Gastroesophageal sphincter (tissue), 4 donors: ENCODE measurements at regions not wholly inside any gene's neighbourhood (a gene's known extent, or its start where the extent isn't known, plus 50 kb on each side); places are given as distances from the start of the nearest gene placed in this dataset.

Experiments used
- ATAC-seq: fragments of 150-250 bp; one replicate; pipeline ENCODE4 v1.9.1; 2016; ENCODE audit warnings: mild to moderate bottlenecking, moderate library complexity
- H3K27ac ChIP-seq, 4 donors: fragments of 200-600 bp; sonication (generic) in 3 of 4; 1 replicate in 3 of 4; 2 replicates in 1 of 4; pipeline ENCODE4 v1.5.1; 2016 to 2019
- H3K27me3 ChIP-seq: fragments of 200-600 bp; sonication (generic); one replicate; pipeline ENCODE4 v1.5.1; 2019
- H3K36me3 ChIP-seq, 2 donors: fragments of 200-600 bp; sonication (generic); one replicate each; pipeline ENCODE4 v1.5.1; 2019; ENCODE audit warnings: control low read depth in 1 of 2
- H3K4me1 ChIP-seq, 3 donors: fragments of 200-600 bp; sonication (generic); 1 replicate in 2 of 3; 2 replicates in 1 of 3; pipeline ENCODE4 v1.5.1; 2016 to 2019; ENCODE audit warnings: control low read depth in 2 of 3
- H3K4me3 ChIP-seq, 2 donors: fragments of 200-600 bp; sonication (generic); one replicate each; pipeline ENCODE4 v1.5.1; 2019; ENCODE audit warnings: mild to moderate bottlenecking in 1 of 2, moderate library complexity in 1 of 2
- H3K9me3 ChIP-seq, 3 donors: fragments of 200-600 bp; sonication (generic); one replicate each; pipeline ENCODE4 v1.5.1; 2017 to 2019; ENCODE audit warnings: control low read depth in 2 of 3
- CTCF ChIP-seq, 4 experiments: fragments of 200-600 bp in 2 of 4; fragments of 450-650 bp in 2 of 4; sonication (generic) in 1 of 4; IDR thresholded peaks; one replicate each; pipeline ENCODE4 v1.5.1; 2017 to 2019; ENCODE audit warnings: antibody characterized with exemption in 4 of 4, mild to moderate bottlenecking in 2 of 4, moderate library complexity in 2 of 4
- EP300 ChIP-seq: sonication (generic); formaldehyde crosslinking; IDR thresholded peaks from one replicate; pipeline ENCODE4 v1.6.1; 2017; ENCODE audit warnings: antibody characterized with exemption, mild to moderate bottlenecking
- POLR2A ChIP-seq, 2 donors: fragments of 450-650 bp; IDR thresholded peaks; one replicate each; pipeline ENCODE4 v1.6.1; 2017; ENCODE audit warnings: antibody characterized with exemption in 2 of 2, mild to moderate bottlenecking in 2 of 2, moderate library complexity in 1 of 2
- POLR2AphosphoS5 ChIP-seq: sonication (generic); formaldehyde crosslinking; IDR thresholded peaks from one replicate; pipeline ENCODE4 v1.6.1; 2017; ENCODE audit warnings: antibody characterized with exemption
- WGBS, 2 donors: methylation state at CpG; one replicate each; pipeline ENCODE4 v1.1.5; 2018; ENCODE audit warnings: low coverage in 1 of 2; 5-methylcytosine and 5-hydroxymethylcytosine counted together

- Histone ChIP-seq H3K9me3 (no peaks in the 10 kb centered on the region), H3K36me3 (no peaks in the 10 kb centered on the region), H3K4me3 (no peak overlapping the region), H3K27me3 (no peaks in the 10 kb centered on the region), H3K27ac (peak overlapping the region in 1 of 4 donors; percentile 35), H3K4me1 (peaks cover 0 to 46% (median 25%) of the 10 kb centered on the region in 3 donors)
- TF ChIP-seq CTCF (IDR thresholded peaks at IDR 0.05) (no peak), POLR2A (IDR thresholded peaks at IDR 0.05) (no peak), EP300 (no peak), POLR2AphosphoS5 (no peak)
- 78 to 83% methylated on average over 1 of the region's 1 CpG for WGBS, 2 donors
- ATAC-seq = no peak
These were observed 292.5 kb downstream of the TNS1 start for GRCh38 chr2:217710211-217710765.

GRCh38 chr2:217709478-217710210, 293.2 kb downstream of the TNS1 start:
- TF ChIP-seq POLR2A (IDR thresholded peaks at IDR 0.05) (no peak), CTCF (IDR thresholded peaks at IDR 0.05) (no peak), POLR2AphosphoS5 (no peak), EP300 (no peak)
- ATAC-seq = no peak
- H3K9me3 ChIP-seq = no peaks in the 10 kb centered on the region
- WGBS, 2 donors = 62 to 79% methylated on average over 3 of the region's 3 CpGs
- H3K27ac ChIP-seq = peak overlapping the region in 1 of 4 donors; percentile 35
- no peaks in the 10 kb centered on the region for H3K36me3 ChIP-seq
- H3K27me3 ChIP-seq = no peaks in the 10 kb centered on the region
- peaks cover 0 to 40% (median 23%) of the 10 kb centered on the region in 3 donors for H3K4me1 ChIP-seq
- H3K4me3 ChIP-seq = no peak overlapping the region

GRCh38 chr2:217707131-217707611, 295.6 kb downstream of the TNS1 start:
- H3K36me3 ChIP-seq = no peaks in the 10 kb centered on the region
- ATAC-seq = peak; percentile 64
- TF ChIP-seq CTCF (IDR thresholded peaks at IDR 0.05) = no peak
- peak; percentile 9 for TF ChIP-seq POLR2AphosphoS5
- no peak for TF ChIP-seq POLR2A (IDR thresholded peaks at IDR 0.05)
- 16 to 43% methylated on average over 1 to 3 of the region's 4 CpGs for WGBS, 2 donors
- no peaks in the 10 kb centered on the region for H3K27me3 ChIP-seq
- H3K27ac ChIP-seq = peak overlapping the region in 2 of 4 donors; percentile 55 to 65
- H3K9me3 ChIP-seq = no peaks in the 10 kb centered on the region
- H3K4me1 ChIP-seq = peaks cover 0 to 18% (median 6%) of the 10 kb centered on the region in 3 donors
- no peak overlapping the region for H3K4me3 ChIP-seq

GRCh38 chr2:217706513-217706912, 296.3 kb downstream of the TNS1 start:
- Histone ChIP-seq H3K27me3 (no peaks in the 10 kb centered on the region), H3K4me3 (no peak overlapping the region), H3K9me3 (no peaks in the 10 kb centered on the region), H3K27ac (peak overlapping the region in 2 of 4 donors; percentile 55 to 65), H3K36me3 (no peaks in the 10 kb centered on the region), H3K4me1 (peaks cover 0 to 18% (median 6%) of the 10 kb centered on the region in 3 donors)
- ATAC-seq = no peak
- 82 to 92% methylated on average over 1 of the region's 2 CpGs for WGBS, 2 donors
- TF ChIP-seq EP300 = no peak
- TF ChIP-seq CTCF (IDR thresholded peaks at IDR 0.05) = no peak
- no peak for TF ChIP-seq POLR2AphosphoS5
- no peak for TF ChIP-seq POLR2A (IDR thresholded peaks at IDR 0.05)

GRCh38 chr2:217706095-217706494, 296.7 kb downstream of the TNS1 start:
- Histone ChIP-seq H3K27me3 (no peaks in the 10 kb centered on the region), H3K4me1 (peaks cover 0 to 16% (median 6%) of the 10 kb centered on the region in 3 donors), H3K9me3 (no peaks in the 10 kb centered on the region), H3K36me3 (no peaks in the 10 kb centered on the region), H3K27ac (peak overlapping the region in 1 of 4 donors; percentile 65), H3K4me3 (no peak overlapping the region)
- TF ChIP-seq POLR2AphosphoS5 = no peak
- TF ChIP-seq CTCF (IDR thresholded peaks at IDR 0.05) = no peak
- no peak for TF ChIP-seq POLR2A (IDR thresholded peaks at IDR 0.05)
- no peak for TF ChIP-seq EP300
- no peak for ATAC-seq
- 89 to 100% methylated on average over 1 of the region's 1 CpG for WGBS, 2 donors
